K562 (cell line): ENCODE measurements at regions not wholly inside any gene's neighbourhood (a gene's known extent, or its start where the extent isn't known, plus 50 kb on each side); places are given as distances from the start of the nearest gene placed in this dataset.

Source experiments
- ATAC-seq: fragments of 200-7000 bp; cut with Tn5 transposase; 3 replicates; pipeline ENCODE4 v1.9.1; 2020; ENCODE audit warnings: moderate library complexity
- BruUV-seq: library from RNA; stranded (reverse); fragments of 400-500 nt; replicated peaks from 2 replicates; lab custom pipeline; 2021; lab: Mats Ljungman, UMichigan
- CTCF ChIA-PET: fragments of 300-600 bp; formaldehyde crosslinking; extraction: SDS; loops from one replicate; lab custom pipeline; 2021; ENCODE audit warnings: low intra/inter-chr PET ratio; lab: Yijun Ruan, JAX
- POLR2A ChIA-PET: fragments of 300-600, 350-650 bp; sonication (Branson Sonifier 250); formaldehyde crosslinking; extraction: SDS; loops from one replicate; lab custom pipeline; 2021; ENCODE audit warnings: antibody characterized with exemption, inconsistent platforms; lab: Yijun Ruan, JAX
- DNase-seq, 4 experiments: peaks; one replicate each; pipeline versions ENCODE4 v3.0.0 to v3.0.0-alpha.2; 2011 to 2018; ENCODE audit warnings: low spot score in 3 of 4, mixed read lengths in 3 of 4; ENCODE audit errors: extremely low read depth in 1 of 4
- FAIRE-seq: peaks from 2 replicates; lab custom pipeline; 2011; peaks lifted over from hg19 to GRCh38; lab: Jason Lieb, UNC
- H2AFZ ChIP-seq: 2 replicates; pipeline ENCODE4 v1.6.0; 2011; ENCODE audit warnings: low read depth, low read length, control low read depth, inconsistent platforms
- H3K27ac ChIP-seq: fragments of 200-600 bp; 3 replicates; pipeline ENCODE4 v1.8.0; 2011; ENCODE audit warnings: low read depth, mild to moderate bottlenecking, control low read depth, inconsistent platforms, low read length, moderate library complexity, mixed read lengths; ENCODE audit errors: extremely low read depth
- H3K27me3 ChIP-seq, 2 experiments: fragments of 300-600 bp in 1 of 2; 2 replicates in 1 of 2; 3 replicates in 1 of 2; pipeline versions ENCODE4 v1.6.0 to v1.8.0; 2011; ENCODE audit warnings: inconsistent platforms in 2 of 2, low read length in 2 of 2, mild to moderate bottlenecking in 1 of 2, mixed read lengths in 1 of 2, moderate library complexity in 1 of 2; ENCODE audit not compliant: control insufficient read depth in 2 of 2, insufficient read depth in 2 of 2
- H3K36me3 ChIP-seq: fragments of 300-600 bp; 3 replicates; pipeline ENCODE4 v1.8.0; 2011; ENCODE audit warnings: mild to moderate bottlenecking, low read length, inconsistent platforms; ENCODE audit not compliant: control insufficient read depth, insufficient read depth
- H3K4me1 ChIP-seq, 2 experiments: fragments of 200-600 bp in 1 of 2; replicated peaks in 1 of 2; 2 replicates in 1 of 2; 3 replicates in 1 of 2; pipeline versions ENCODE4 v1.5.1 to v1.8.0; 2011; ENCODE audit warnings: inconsistent platforms in 2 of 2, low read length in 2 of 2, mild to moderate bottlenecking in 1 of 2, mixed read lengths in 1 of 2, moderate library complexity in 1 of 2; ENCODE audit not compliant: control insufficient read depth in 2 of 2, insufficient read depth in 2 of 2
- H3K4me2 ChIP-seq: 2 replicates; pipeline ENCODE4 v1.6.1; 2011; ENCODE audit warnings: low read length, control low read depth, inconsistent platforms, mixed read lengths; ENCODE audit not compliant: insufficient read depth
- H3K4me3 ChIP-seq: fragments of 200-600 bp; sonication (generic), shearing (Covaris generic); 2 replicates; pipeline ENCODE4 v1.5.1; 2016; ENCODE audit warnings: control low read depth, inconsistent platforms
- H3K79me2 ChIP-seq: fragments of 200-600 bp; 3 replicates; pipeline ENCODE4 v1.8.0; 2011; ENCODE audit warnings: low read length, inconsistent platforms; ENCODE audit not compliant: control insufficient read depth, insufficient read depth
- H3K9ac ChIP-seq, 2 experiments: 2 replicates each; pipeline versions ENCODE4 v1.6.0 to v1.6.1; 2011; ENCODE audit warnings: low read depth in 2 of 2, low read length in 2 of 2, control low read depth in 1 of 2, inconsistent platforms in 1 of 2, mild to moderate bottlenecking in 1 of 2, mixed read lengths in 1 of 2; ENCODE audit not compliant: insufficient read depth in 1 of 2
- H3K9me1 ChIP-seq: one replicate; pipeline ENCODE4 v1.6.0; 2011; ENCODE audit warnings: inconsistent platforms, mild to moderate bottlenecking, low read length, moderate library complexity; ENCODE audit not compliant: control insufficient read depth, insufficient read depth
- H3K9me3 ChIP-seq: replicated peaks from 2 replicates; pipeline ENCODE4 v1.5.1; 2011; ENCODE audit warnings: low read depth, low read length, inconsistent platforms; ENCODE audit not compliant: control insufficient read depth, insufficient read depth
- H4K20me1 ChIP-seq: replicated peaks from 2 replicates; pipeline ENCODE4 v1.6.1; 2011; ENCODE audit warnings: low read length, inconsistent platforms, mixed read lengths; ENCODE audit not compliant: control insufficient read depth, insufficient read depth
- BCL6 ChIP-seq: fragments of 250-450 bp; sonication (Bioruptor Pico); IDR thresholded peaks from 2 replicates; pipeline ENCODE4 v1.4.0; 2020
- BDP1 ChIP-seq: IDR thresholded peaks from 3 replicates; pipeline ENCODE4 v1.6.1; 2011; ENCODE audit not compliant: insufficient read length, insufficient read depth
- CHAMP1 ChIP-seq: fragments of 450-650 bp; IDR thresholded peaks from 2 replicates; pipeline ENCODE4 v1.6.1; 2016; ENCODE audit warnings: mild to moderate bottlenecking
- CREB3L1 ChIP-seq: fragments of 450-650 bp; IDR thresholded peaks from 2 replicates; pipeline ENCODE4 v1.6.1; 2014; ENCODE audit warnings: low read depth, mild to moderate bottlenecking, moderate library complexity, borderline replicate concordance
- DEAF1 ChIP-seq: fragments of 450-650 bp; formaldehyde crosslinking; IDR thresholded peaks from 2 replicates; pipeline ENCODE4 v1.4.0; 2020; ENCODE audit warnings: mild to moderate bottlenecking, moderate library complexity
- ETV1 ChIP-seq: fragments of 450-650 bp; conservative IDR thresholded peaks from 2 replicates; pipeline ENCODE4 v1.6.1; 2016; ENCODE audit warnings: missing genetic modification characterization, control low read depth, low read depth, missing compliant biosample characterization
- FOXA3 ChIP-seq, 2 experiments: fragments of 450-650 bp in 1 of 2; sonication (generic) in 1 of 2; formaldehyde crosslinking; IDR thresholded peaks in 1 of 2; conservative IDR thresholded peaks in 1 of 2; 2 replicates each; pipeline versions ENCODE4 v1.4.0 to v1.8.0; 2020 to 2022; ENCODE audit warnings: mild to moderate bottlenecking in 2 of 2, missing genetic modification reagents in 1 of 2
- GATAD2A ChIP-seq: fragments of 450-650 bp; IDR thresholded peaks from 2 replicates; pipeline ENCODE4 v1.6.1; 2017
- GATAD2B ChIP-seq: fragments of 450-650 bp; IDR thresholded peaks from 2 replicates; pipeline ENCODE4 v1.6.1; 2017; ENCODE audit warnings: mild to moderate bottlenecking, borderline replicate concordance
- HDAC8 ChIP-seq: fragments of 450-650 bp; IDR thresholded peaks from 2 replicates; pipeline ENCODE4 v1.6.1; 2016; ENCODE audit warnings: mild to moderate bottlenecking, missing genetic modification characterization, moderate library complexity, missing compliant biosample characterization
- HSF4 ChIP-seq: fragments of 250-450 bp; sonication (Bioruptor Pico); IDR thresholded peaks from 2 replicates; pipeline ENCODE4 v2.1.2; 2022; ENCODE audit warnings: mild to moderate bottlenecking, moderate library complexity, borderline replicate concordance
- PREB ChIP-seq: sonication (generic); formaldehyde crosslinking; IDR thresholded peaks from 2 replicates; pipeline ENCODE4 v1.8.1; 2023; ENCODE audit warnings: mild to moderate bottlenecking, missing genetic modification reagents
- RBM17 ChIP-seq: fragments of 200-400 bp; formaldehyde crosslinking; IDR thresholded peaks from 2 replicates; pipeline ENCODE4 v1.6.1; 2017; ENCODE audit warnings: low read depth, mild to moderate bottlenecking, low read length, borderline replicate concordance
- RFX7 ChIP-seq: fragments of 250-450 bp; sonication (Bioruptor Pico); IDR thresholded peaks from 2 replicates; pipeline ENCODE4 v1.5.1; 2021; ENCODE audit warnings: mild to moderate bottlenecking
- SLC30A9 ChIP-seq: fragments of 250-450 bp; sonication (Bioruptor Pico); IDR thresholded peaks from 2 replicates; pipeline ENCODE4 v1.8.0; 2022; ENCODE audit warnings: mild to moderate bottlenecking, moderate library complexity
- ZC3H11A ChIP-seq: IDR thresholded peaks from 2 replicates; pipeline ENCODE4 v1.6.1; 2012; ENCODE audit warnings: low read depth, low read length, improper control_type of control experiment
- ZNF133 ChIP-seq: fragments of 250-450 bp; sonication (Bioruptor Pico); IDR thresholded peaks from 2 replicates; pipeline ENCODE4 v1.4.0; 2020; ENCODE audit warnings: mild to moderate bottlenecking
- ZNF239 ChIP-seq: fragments of 250-450 bp; sonication (Bioruptor Pico); IDR thresholded peaks from 2 replicates; pipeline ENCODE4 v1.4.0; 2020; ENCODE audit warnings: mild to moderate bottlenecking
- ZNF707 ChIP-seq: fragments of 250-450 bp; sonication (Bioruptor Pico); conservative IDR thresholded peaks from 2 replicates; pipeline ENCODE4 v1.8.0; 2022; ENCODE audit warnings: inconsistent platforms, mild to moderate bottlenecking, moderate library complexity
- WGBS: fragments of 100-300 bp; shearing (Covaris generic); methylation state at CpG from one replicate; pipeline ENCODE4 v1.1.6; 2016; ENCODE audit warnings: low coverage, mixed read lengths; ENCODE audit not compliant: insufficient coverage; ENCODE audit errors: missing lambda C conversion rate; 5-methylcytosine and 5-hydroxymethylcytosine counted together
- in situ Hi-C: fragments of 300-500 bp; cut with MboI; formaldehyde crosslinking; loops from 4 replicates; pipeline ENCODE4 v1.15.0; 2018; ENCODE audit warnings: inconsistent platforms, mixed read lengths
- intact Hi-C: fragments of 100-400 bp; cut with micrococcal nuclease; formaldehyde crosslinking; loops from 2 replicates; pipeline ENCODE4 v1.14.2; 2022

- H4K20me1 ChIP-seq = no peaks in the 10 kb centered on the region
- intact Hi-C loops (no loop called here), in situ Hi-C loops (no loop called here)
- no peak overlapping the region for H3K9ac ChIP-seq
- H3K4me1 ChIP-seq = no peaks in the 10 kb centered on the region
- ATAC-seq (no peak), DNase-seq (no peak), FAIRE-seq (peak; percentile 44)
- WGBS = 0% methylated on average over 2 of the region's 2 CpGs
- H3K4me2 ChIP-seq = no peak overlapping the region
- no peaks in the 10 kb centered on the region for H3K79me2 ChIP-seq
- peaks cover 5 to 16% of the 10 kb centered on the region in 2 experiments; a peak in 3 of 5 replicates for H3K27me3 ChIP-seq
- no peak overlapping the region for H2AFZ ChIP-seq
- no peaks in the 10 kb centered on the region for H3K9me1 ChIP-seq
- ChIA-PET CTCF (no interaction called here), POLR2A (interaction anchor here (0.9 kb wide), 1 partner anchor 40 kb away, joined by 3 read pairs; no protein-coding TSS in a partner anchor)
- no peak overlapping the region for H3K4me3 ChIP-seq
- H3K9me3 ChIP-seq = no peaks in the 10 kb centered on the region
- no peaks in the 10 kb centered on the region for H3K36me3 ChIP-seq
- no peak overlapping the region for H3K27ac ChIP-seq
- no TSS peak for BruUV-seq
- no peak for TF ChIP-seq BCL6 (CRISPR knock-in tag)
- no peak for TF ChIP-seq DEAF1 (CRISPR knock-in tag)
- no peak for TF ChIP-seq ETV1 (tag)
- TF ChIP-seq HSF4 = no peak
- no peak for TF ChIP-seq RFX7
- TF ChIP-seq HDAC8 (tag) = no peak
- TF ChIP-seq ZNF239 (CRISPR knock-in tag) = no peak
- no peak for TF ChIP-seq ZC3H11A
- no peak for TF ChIP-seq PREB (CRISPR knock-in tag)
- no peak for TF ChIP-seq ZNF133
- TF ChIP-seq FOXA3 (CRISPR knock-in tag; conservative IDR thresholded peaks at IDR 0.05 in 1 of 2, IDR thresholded peaks at IDR 0.05 in 1 of 2) = no peak
- TF ChIP-seq SLC30A9 (CRISPR knock-in tag) = no peak
- TF ChIP-seq GATAD2A = no peak
- TF ChIP-seq GATAD2B = no peak
- no peak for TF ChIP-seq CREB3L1
- TF ChIP-seq RBM17 = no peak
- no peak for TF ChIP-seq BDP1
- no peak for TF ChIP-seq ZNF707
- no peak for TF ChIP-seq CHAMP1
These were observed 65.1 kb upstream of the SLC66A3 start for GRCh38 chr2:11090187-11090586.
